GM19468 (cell line): ENCODE measurements at regions not wholly inside any gene's neighbourhood (a gene's known extent, or its start where the extent isn't known, plus 50 kb on each side); places are given as distances from the start of the nearest gene placed in this dataset.

Experiments used
- ATAC-seq: cut with Tn5 transposase; IDR thresholded peaks from one replicate; pipeline ENCODE4 v1.9.1; 2021; ENCODE audit warnings: mild to moderate bottlenecking, moderate library complexity, moderate number of reproducible peaks; ENCODE audit not compliant: unreplicated experiment; ENCODE audit errors: extremely low read depth

DNA sequence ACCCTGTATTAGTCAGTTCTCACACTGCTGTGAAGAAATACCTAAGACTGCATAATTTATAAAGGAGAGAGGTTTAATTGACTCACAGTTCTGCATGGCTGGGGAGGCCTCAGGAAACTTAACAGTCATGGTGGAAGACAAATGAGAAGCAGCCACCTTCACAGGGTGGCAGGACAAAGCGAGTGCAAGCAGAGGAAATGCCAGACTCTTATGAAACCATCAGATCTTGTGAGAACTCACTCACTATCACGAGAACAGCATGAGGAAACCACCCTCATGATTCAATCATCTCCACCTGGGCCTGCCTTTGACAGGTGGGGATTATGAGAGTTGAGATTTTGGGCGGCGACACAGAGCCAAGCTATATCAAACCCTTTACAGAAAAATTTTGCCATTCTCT lies 722.4 kb downstream of the RAB28 start:
- no peak for ATAC-seq

DNA sequence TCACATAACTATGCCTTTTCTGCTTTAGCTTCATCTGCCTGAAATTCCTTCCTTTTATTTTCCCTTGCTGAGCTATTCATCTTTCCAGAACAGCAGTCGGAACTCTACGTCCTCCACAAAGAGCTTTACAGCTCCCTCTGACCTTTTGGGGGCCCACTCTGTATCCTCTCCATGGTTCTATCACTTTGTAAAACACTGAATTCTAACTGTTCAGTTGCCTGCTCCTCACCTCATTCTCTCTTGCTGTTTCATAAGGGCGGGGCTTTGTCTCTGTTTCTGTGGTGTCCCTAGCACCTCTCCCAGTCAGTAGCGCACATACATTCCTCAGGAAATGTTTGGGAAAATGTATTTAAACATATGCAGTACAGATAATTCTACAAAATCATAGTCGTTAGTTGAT lies 737.0 kb downstream of the RAB28 start:
- no peak for ATAC-seq

DNA sequence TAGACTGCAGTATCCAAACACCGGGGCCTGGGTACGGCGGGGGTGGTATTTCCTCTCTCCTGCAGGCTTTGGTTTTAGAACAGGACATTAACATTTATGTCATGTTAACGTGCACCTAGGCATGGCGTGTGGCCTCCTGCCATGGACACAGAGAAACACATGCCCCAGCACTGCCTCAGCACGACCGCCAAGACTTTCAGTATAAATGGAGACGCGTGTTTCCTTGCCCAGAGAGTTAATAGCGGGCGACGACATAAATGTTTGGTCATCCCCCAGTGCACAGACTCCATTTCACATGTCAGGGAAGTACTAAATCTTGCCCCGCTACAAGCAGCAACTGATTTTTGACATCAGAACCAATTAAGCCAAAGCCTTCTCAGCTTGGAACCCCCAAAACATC lies 737.9 kb downstream of the RAB28 start:
- no peak for ATAC-seq

DNA sequence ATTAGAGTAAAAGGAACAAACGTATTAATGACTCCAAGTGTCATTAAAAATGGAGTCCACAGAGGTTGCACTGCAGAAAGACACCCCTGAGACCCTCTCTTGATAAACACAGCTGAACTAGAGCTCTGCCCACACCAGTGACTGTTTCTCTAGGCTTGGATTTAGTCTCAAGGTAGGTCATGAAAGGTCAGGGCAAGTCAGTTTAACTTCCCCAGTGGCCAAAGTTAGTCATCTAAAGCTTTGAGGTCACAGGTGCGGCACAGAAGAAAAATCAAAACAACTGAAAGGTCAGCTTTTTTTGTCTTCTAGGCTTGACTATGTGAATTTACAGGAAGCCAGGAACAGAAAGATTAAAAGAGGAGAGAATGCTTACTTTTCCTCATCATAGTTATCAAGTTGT lies 749.6 kb downstream of the RAB28 start:
- no peak for ATAC-seq

DNA sequence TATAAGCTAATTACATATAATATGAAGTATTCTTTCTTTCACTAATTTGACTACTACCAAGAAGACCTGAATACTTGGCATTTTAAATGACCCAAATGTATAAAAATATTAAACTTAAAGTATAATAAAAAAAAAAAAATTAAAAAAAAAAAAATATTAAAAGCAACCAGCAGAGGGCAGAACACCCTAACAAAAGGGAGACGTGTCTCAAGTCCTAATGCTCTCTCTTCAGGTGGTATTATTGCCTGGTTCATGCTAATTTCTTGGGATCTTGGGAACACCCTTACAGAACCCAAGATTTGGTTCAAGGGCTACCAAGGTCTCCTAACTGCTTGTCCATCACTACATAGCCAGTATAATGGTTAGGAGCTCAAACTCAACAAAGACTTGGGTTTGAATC lies 754.8 kb downstream of the RAB28 start:
- no peak for ATAC-seq

DNA sequence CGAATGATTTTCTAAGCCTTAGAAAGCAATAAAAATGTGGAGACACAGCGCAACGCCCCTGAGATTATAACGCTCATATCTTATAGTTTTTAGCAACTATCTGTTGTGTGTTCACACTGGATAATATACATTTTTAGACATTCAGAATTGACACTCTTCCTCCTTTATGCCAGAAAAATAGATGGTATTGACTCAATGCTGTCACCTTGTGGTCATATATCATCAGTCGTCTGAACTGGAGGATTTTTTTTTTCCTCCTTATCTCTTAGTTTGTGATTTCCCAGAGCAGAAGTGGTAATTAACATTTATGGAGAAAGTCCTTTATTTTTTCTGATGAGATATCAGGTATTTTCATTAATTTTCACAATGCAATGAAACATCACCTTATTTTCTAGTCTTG lies 759.6 kb downstream of the RAB28 start:
- no peak for ATAC-seq

DNA sequence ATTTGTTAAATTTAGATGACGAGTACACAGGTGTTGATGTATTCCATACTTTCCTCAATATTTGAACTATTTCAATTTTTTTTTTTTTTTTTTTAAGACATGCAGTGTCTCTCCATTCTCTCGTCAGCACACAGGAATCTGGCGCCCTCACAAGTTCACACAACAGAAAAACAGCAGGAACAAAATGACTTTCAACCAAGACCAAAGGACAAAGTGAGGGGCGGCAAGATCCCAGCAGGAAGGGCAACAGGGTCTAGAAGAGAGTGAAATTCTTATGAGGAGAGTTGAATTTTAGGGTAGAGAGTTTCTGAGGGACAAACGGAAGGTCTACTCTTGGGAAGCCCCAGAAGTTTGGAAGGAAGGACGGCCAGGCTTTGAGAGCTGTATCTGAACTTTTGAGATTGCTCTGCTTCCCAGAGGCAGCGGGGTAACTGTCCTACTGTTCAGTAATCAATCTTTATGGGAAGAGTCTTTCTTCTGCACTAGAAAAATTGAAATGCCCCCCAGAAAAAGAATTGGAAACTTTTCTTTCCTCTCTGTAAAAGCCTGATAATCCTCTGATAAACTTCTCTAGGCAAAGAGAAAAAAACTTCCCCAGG lies 760.2 kb downstream of the RAB28 start:
- no peak for ATAC-seq

DNA sequence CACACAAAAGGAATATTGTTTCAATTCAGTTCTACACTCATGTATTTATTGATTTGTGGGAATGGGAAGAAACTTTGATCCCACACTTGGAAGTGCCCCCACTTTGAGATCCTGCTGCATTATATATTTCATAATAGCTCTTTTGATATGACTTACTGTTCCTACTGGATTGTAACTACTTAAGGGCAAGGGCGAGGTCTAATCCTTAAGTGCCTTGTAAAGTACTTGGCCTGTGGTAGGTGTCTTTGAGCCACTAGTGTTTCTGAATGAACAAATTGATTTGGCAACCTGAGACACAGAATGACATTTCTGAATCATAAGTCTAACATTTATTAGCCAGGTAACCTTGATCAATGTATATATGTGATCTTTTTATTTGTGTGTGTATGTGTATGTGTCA lies 767.2 kb downstream of the RAB28 start:
- ATAC-seq, result no peak

DNA sequence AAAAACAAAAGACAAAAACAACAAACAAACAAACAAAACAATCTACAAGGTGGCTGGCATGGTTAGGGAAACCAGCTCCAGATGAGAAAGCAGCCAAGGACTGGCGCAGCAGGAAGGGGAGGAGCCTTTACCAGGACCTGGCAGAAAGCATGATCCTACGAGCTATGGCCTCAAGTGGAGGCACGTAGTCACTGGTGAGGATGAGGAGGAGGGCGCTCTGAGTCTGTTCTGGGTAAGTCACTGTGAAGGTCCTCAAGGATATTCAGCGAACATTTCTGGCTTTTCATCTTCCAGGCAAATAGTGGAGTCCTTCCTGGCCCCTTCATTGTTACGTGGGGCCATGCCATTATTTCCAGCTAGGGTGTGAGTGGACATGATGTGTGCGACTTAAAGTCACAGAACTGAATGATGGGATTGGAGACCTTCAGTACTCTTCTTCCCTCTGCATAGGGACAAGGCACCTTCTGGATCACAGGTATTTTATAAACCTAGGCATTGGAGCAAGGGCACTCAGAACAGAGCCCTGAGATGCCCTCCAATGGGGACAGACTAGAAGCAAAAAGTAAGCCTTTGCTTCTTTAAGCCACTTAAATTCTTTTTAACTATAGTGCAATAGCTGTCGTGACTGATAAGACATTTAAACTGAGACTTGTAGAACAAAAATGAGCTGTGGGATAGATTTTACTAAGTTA lies 771.3 kb downstream of the RAB28 start:
- no peak for ATAC-seq

DNA sequence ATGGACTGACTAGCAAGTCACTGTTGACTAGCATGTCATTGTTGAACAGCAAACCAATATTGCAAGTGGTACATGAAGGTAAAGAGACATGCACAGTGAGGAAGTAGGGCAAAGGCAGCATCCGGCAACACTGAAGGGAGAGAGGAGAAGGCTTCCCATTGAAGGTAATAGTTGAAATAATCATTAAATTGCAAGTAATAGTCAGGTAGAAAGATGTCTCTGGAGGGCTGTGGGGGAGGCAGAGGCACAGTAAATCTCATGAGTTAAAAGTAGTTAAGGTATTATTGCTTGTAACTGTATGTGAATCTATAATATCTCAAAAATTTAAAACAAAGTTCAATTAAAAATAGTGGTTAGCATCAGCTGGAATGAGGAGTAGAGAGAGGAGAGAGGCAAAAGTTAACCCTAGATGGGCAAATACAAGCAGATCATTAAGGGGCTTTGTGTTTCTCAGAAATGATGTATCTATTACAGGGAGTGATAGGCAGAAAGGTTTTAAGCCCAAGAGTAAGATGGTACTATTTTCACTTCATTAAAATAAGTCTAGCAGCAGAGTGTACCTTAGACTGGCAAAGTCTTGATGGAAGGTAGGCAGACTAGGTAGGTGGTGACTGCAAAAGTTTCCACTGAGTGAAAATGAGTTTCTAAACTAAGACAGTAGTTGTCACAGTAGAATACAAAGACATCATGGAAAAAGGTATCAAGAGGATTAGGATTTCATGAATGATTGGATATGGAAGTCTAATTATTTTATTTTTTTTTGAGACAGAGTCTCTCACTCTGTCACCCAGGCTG lies 776.6 kb downstream of the RAB28 start:
- no peak for ATAC-seq

DNA sequence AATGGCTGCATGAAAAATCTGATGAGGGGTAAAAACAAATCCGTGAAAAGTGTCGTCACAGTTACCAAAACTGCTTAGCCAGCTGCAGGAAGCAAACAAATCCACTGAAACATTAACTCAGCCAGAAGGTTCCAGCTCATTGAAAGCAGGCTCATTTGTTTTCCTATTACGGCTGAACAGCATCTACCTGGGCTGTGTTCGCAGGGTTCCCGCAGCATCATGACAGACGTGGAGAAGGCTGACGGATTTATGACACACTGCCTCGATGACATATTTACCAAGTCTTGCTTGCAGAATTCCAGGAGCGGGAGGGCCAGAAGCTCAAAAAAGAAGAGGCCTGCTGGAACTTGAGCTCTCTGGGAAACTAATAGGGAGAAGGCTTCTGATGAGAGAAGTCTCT lies 781.1 kb downstream of the RAB28 start:
- ATAC-seq, result no peak

DNA sequence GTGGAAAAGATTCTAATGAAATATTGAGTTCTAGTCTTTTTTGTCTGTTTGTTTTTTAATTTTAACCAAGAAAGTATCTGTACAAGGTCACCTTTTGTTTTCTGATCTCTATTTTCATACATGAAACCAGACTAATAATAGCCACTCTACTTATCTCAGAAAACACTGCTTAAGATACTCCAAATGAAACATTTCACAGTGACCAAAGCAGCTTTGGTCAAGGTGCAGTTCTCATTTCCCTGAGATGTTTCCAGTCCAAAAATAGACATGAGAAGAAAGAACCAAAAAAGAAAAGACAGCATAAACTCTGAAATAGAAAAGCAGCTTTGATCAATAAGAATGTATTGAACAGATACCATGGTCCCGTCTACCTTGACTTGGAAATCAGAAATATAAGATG lies 782.8 kb downstream of the RAB28 start:
- no peak for ATAC-seq

DNA sequence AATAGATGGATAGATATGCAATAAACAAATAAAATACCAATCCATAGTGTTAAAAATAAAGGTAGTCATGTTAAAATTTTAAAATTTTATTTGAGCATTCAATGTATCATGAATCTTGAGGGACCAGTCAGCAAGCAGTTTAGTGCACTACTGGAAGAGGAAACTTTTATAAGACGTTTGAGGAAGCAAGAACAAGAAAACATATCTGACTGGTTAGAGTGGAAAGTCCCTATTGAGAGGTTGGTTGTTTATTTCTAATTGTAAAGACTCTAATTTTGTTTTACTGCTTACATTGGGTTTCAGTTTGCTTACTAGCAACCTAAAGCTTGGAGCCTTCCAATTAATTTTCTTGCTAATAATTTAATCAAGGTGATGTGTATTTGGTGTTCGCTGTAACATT lies 786.2 kb downstream of the RAB28 start:
- no peak for ATAC-seq

DNA sequence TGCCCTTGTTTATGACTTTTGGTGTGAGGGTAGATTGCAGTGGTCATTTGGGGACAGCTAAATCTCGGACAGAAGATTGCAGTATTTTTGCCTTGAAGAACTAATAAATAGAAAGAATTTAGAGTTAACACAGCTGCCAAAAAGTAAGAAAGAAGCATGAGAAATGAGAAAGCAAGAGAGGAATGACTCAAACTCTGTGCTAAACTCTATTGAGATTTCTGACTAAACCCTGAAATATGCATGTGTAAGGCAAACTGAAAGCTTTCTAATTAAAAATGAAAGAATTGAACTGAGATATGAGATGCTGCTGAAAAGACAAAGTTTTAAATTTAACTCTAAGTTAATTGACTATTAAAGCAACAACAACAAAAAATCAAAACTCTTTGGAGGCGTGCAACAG lies 791.3 kb downstream of the RAB28 start:
- no peak for ATAC-seq

DNA sequence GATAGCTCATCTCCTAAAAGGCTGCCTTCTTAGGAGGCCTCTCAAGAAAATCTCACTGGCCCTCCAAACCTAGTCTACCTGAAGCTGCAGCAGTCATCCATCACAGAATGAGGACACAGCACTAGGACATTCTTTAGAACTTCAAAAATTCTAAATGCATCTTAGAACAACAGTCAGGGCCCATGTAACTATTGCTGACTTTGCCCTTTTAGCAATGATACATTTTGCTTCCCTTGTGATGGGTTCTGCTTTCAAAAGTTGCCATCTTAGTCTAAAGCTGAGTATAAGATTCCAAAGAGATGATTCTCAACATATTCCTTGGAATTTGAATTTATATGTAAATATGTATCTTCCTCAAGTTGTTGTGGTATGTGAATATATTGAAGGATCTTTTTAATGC lies 793.0 kb downstream of the RAB28 start:
- ATAC-seq, result no peak

DNA sequence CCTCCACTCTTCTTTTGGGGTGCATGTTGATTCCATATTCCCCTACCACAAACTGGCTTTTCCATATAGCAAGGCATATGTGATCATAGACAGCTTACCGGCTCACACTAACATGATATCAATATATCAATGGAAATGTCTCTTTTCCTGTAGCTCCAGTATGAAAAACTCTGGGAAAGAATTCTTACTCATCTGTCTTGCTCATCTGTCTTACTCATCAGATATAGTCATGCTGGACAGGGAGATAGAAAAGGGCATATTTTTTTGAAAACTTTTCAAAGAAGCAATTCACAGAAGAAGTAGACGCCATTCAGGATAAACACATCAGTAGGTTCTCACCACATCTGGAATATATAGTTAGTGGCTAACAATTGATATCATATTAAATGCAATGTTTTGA lies 794.7 kb downstream of the RAB28 start:
- ATAC-seq, result no peak

DNA sequence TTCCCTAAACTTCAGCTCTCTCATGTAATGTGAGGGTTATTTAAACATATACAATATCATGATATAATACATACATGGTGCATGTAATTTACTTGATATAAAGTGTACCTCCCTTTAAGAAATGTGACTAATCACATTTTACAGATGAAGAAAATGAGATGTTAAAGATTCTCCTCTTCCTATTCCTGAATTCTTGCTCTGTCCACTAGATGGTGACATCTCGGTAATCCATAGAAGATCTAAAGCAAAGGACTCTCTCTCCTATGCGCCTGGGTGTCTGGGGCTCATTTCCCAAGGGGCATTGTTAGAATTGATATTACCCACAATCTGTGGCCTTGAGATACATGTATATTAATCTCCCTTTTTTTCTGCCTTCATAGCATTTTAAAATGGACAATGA lies 804.9 kb downstream of the RAB28 start:
- no peak for ATAC-seq

DNA sequence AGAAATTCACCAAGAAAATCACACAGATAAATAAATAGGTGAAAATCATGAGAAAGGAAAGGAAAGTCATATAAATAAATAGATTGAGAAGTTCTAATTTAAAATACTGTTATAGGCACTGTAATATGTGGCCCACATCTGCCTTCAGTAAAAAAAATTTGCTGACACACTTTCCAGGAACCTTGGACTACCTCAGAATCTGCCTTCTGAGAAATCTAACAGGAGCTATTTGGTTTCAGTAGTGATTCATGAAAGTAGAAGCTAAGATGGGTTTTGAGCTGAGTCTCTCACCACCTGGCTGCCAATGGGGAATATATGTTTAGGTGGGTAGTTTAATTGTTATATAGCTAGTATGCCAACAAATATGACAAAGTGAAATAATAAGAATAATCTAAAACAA lies 810.0 kb downstream of the RAB28 start:
- no peak for ATAC-seq

DNA sequence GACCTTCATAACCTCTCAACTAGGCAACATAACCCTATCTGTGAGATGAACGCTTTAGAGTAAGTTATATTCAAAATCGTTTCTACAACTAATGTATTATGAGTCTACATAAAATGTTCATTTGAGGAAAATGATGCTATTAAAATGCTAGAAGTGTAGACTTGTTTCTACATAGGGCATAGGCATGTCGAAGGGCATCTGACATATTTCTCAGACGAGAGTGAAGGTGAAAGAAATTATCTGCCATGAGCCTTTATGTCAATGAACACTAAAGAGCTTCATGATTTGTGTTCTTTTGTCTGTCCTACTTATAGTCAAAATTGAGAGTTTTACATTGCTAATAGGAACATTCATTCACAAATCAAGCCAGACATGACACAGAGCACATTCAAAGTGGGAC lies 811.8 kb downstream of the RAB28 start:
- ATAC-seq, result no peak

DNA sequence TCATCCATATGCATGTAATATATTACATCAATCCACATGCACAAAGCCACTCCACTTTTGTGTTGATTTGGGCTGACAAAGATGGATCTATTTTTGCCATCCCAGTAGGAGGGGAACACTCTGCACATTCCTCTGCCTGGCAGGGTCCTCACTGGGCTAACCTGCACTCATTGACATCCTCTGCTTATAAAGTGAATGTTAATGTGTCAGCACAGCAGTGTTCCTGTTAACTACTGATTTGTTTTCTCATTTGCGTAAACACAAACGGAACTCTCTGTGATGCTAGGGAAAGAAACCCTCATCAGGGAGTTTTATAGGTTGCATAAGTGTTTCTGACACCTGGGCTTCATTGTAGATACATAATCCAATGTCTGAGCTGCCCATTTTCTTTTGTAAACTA lies 826.0 kb downstream of the RAB28 start:
- ATAC-seq, result no peak

DNA sequence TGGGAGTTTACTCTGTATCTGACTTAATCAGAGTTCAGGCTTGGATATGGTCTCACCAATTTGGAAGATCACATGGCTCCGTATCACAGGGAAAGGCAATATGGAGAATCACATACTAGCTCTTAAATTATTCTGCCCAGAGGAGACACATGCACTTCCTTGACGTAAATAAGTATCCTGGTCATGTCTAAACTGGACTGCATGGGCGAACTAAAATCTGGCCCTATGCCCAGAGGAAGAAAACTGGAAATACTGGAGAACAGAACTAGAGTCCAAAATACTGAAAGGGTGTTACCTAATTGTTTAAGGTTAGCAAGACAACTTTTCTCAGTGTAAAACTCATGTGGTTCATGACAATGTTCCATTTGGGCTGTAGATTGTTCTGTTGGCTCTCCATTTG lies 832.3 kb downstream of the RAB28 start:
- no peak for ATAC-seq

DNA sequence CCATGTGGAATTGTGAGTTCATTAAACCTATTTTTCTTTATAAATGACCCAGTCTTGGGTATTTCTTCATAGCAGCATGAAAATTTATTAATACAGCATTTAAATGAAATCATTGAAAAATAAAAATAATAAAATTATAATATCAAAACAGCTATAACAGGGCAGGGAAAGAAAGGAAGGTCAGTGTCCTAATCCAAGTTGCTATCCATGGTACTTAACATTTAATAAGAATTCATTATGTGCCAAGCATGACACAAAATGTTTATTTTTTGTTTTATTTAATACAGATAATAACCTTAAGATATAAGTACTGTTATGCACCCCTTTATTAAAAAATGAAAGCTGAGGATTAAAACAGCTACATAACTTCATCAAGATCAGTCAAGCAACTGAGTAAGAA lies 838.4 kb downstream of the RAB28 start:
- ATAC-seq, result no peak
